ENCODE measurements at regions not wholly inside any gene's neighbourhood (a gene's known extent, or its start where the extent isn't known, plus 50 kb on each side); places are given as distances from the start of the nearest gene placed in this dataset.

GRCh38 chr9:89951675-89952074 lies 346.9 kb downstream of the GADD45G start:
- TF ChIP-seq, protein P1, sequence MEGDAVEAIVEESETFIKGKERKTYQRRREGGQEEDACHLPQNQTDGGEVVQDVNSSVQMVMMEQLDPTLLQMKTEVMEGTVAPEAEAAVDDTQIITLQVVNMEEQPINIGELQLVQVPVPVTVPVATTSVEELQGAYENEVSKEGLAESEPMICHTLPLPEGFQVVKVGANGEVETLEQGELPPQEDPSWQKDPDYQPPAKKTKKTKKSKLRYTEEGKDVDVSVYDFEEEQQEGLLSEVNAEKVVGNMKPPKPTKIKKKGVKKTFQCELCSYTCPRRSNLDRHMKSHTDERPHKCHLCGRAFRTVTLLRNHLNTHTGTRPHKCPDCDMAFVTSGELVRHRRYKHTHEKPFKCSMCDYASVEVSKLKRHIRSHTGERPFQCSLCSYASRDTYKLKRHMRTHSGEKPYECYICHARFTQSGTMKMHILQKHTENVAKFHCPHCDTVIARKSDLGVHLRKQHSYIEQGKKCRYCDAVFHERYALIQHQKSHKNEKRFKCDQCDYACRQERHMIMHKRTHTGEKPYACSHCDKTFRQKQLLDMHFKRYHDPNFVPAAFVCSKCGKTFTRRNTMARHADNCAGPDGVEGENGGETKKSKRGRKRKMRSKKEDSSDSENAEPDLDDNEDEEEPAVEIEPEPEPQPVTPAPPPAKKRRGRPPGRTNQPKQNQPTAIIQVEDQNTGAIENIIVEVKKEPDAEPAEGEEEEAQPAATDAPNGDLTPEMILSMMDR (IDR thresholded peaks at IDR 0.05; ENCODE audit: low read length) = no peak
- no peak for TF ChIP-seq EZH2 (IDR thresholded peaks at IDR 0.05; ENCODE audit: borderline replicate concordance, low read length)

Data from OCI-LY1 (cell line).